Lower leg skin (tissue), 4 donors: ENCODE measurements at regions not wholly inside any gene's neighbourhood (a gene's known extent, or its start where the extent isn't known, plus 50 kb on each side); places are given as distances from the start of the nearest gene placed in this dataset.

ENCODE experiments used
- DNase-seq, 2 donors: peaks; one replicate each; pipeline ENCODE4 v3.0.0-alpha.2; 2019; ENCODE audit warnings: low spot score in 2 of 2
- H3K4me3 ChIP-seq: fragments of 200-600 bp; sonication (generic); 2 replicates; pipeline ENCODE4 v1.5.1; 2017; ENCODE audit warnings: mild to moderate bottlenecking, low read depth; ENCODE audit not compliant: poor library complexity, severe bottlenecking
- POLR2A ChIP-seq, 2 donors: fragments of 450-650 bp; IDR thresholded peaks; one replicate each; pipeline ENCODE4 v1.6.1; 2016 to 2017; ENCODE audit warnings: antibody characterized with exemption in 2 of 2, mild to moderate bottlenecking in 1 of 2, moderate library complexity in 1 of 2
- WGBS, 2 donors: methylation state at CpG; one replicate each; pipeline ENCODE4 v1.1.5; 2018; 5-methylcytosine and 5-hydroxymethylcytosine counted together
- intact Hi-C: fragments of 100-400 bp; cut with DNase I; formaldehyde crosslinking; loops from one replicate; pipeline ENCODE4 v1.15.0; 2023; ENCODE audit warnings: low total_unique reads
- TF ChIP-seq, protein P1 (sequence below), 3 donors: fragments of 450-650 bp; IDR thresholded peaks; one replicate each; pipeline ENCODE4 v1.5.1; 2016; ENCODE audit warnings: antibody characterized with exemption in 3 of 3, mild to moderate bottlenecking in 3 of 3, moderate library complexity in 2 of 3

DNA sequence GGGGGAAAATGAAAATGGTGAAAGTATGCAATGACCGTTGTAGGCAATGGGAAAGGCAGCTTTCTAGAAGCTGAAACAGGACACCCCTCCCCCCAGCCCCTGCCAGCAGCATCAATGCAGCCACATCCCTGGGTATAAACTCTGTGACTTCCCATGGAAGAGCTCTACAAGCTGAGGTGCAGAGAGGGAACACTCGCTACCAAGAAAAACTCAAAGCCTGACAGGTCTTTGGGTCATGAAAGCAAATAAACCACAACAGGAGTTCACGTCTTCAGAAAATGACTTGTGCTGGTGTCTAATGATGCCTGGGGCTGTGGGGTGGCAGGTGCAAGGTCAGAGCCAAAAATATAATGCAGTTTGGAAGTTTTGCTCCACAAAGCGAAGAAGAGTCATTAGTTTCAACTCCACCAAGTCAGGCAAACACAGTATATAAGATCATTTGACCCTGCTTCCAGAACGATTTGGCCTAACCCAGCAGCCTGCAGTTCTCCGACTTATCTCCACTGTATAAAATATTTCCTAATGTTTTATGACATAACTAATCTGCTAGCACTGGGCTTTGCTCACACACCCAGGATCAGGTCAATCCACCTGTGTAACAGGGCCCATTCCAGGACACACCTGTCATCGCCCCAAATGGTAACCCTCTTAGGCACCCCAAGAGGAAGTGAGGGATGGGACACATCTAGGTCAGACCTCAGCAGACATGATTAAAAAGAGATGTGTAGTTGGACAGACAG, 102.1 kb downstream of the IRS2 start:
- DNase-seq, result no peak
- 67 to 76% methylated on average over 7 of the region's 7 CpGs for WGBS, 2 donors
- intact Hi-C loops, result no loop called here
- TF ChIP-seq, protein P1, sequence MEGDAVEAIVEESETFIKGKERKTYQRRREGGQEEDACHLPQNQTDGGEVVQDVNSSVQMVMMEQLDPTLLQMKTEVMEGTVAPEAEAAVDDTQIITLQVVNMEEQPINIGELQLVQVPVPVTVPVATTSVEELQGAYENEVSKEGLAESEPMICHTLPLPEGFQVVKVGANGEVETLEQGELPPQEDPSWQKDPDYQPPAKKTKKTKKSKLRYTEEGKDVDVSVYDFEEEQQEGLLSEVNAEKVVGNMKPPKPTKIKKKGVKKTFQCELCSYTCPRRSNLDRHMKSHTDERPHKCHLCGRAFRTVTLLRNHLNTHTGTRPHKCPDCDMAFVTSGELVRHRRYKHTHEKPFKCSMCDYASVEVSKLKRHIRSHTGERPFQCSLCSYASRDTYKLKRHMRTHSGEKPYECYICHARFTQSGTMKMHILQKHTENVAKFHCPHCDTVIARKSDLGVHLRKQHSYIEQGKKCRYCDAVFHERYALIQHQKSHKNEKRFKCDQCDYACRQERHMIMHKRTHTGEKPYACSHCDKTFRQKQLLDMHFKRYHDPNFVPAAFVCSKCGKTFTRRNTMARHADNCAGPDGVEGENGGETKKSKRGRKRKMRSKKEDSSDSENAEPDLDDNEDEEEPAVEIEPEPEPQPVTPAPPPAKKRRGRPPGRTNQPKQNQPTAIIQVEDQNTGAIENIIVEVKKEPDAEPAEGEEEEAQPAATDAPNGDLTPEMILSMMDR (IDR thresholded peaks at IDR 0.05), result no peak
- TF ChIP-seq POLR2A (IDR thresholded peaks at IDR 0.05), result no peak
- H3K4me3 ChIP-seq, result no peak overlapping the region

DNA sequence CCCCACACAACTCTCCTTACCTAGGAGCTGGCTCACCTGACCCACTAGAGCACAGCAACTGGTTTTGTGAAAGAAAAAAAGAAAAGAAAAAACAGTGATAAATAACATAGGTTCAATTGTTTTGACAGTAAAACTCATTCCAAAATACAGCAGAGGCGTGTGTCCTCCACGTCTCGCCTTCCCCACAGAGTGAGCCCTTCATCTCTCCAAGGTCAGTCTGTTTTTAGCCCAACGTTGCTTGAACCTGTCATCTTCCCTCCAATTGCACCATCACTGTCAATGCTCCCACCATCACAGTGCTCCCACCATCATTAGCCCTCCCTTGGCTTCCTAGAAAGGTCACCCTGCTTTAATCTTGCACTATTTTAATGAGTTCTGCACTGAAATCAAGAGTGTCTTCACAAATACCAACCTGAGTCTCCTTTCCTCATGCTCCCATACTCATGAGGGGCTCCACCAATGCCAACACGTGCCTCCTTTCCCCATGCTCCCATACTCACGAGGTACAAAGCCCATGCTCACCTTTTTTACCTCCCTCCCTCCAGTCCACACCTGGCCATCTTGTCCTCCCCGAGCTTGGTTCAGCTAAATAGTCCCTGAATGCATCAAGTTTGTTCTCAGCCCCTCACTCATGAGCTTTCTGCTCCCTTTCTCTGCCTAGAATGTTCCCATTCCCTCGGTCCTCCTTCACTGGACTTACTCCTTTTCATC, 103.7 kb downstream of the IRS2 start:
- 83 to 92% methylated on average over 8 of the region's 8 CpGs for WGBS, 2 donors
- DNase-seq, result no peak
- no peak for TF ChIP-seq POLR2A (IDR thresholded peaks at IDR 0.05)
- TF ChIP-seq, protein P1 (IDR thresholded peaks at IDR 0.05), result no peak
- intact Hi-C loops, result no loop called here
- H3K4me3 ChIP-seq, result no peak overlapping the region

DNA sequence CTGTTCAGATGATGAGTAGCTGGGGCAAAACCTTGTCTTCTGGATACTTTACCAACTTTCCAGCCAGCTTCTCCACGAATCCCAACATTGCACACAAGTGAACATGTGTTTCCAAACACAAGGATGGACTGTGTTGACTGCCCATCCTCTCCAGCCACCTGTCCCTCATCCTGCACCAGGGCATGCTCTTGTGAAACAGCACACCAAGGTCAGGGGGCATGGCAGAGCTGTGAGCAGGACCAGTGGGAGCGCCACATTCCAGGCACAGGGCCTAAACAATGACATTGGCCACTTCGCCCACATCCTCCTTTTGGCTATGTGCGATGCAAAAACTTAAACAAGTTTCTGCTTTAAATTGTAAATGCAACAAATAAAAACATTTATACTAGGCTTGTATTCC, 105.5 kb downstream of the IRS2 start:
- DNase-seq, result no peak
- TF ChIP-seq, protein P1 (IDR thresholded peaks at IDR 0.05), result no peak
- no peak for TF ChIP-seq POLR2A (IDR thresholded peaks at IDR 0.05)
- intact Hi-C loops, result no loop called here
- H3K4me3 ChIP-seq, result no peak overlapping the region
- WGBS, 2 donors, result 84 to 96% methylated on average over 4 of the region's 4 CpGs

DNA sequence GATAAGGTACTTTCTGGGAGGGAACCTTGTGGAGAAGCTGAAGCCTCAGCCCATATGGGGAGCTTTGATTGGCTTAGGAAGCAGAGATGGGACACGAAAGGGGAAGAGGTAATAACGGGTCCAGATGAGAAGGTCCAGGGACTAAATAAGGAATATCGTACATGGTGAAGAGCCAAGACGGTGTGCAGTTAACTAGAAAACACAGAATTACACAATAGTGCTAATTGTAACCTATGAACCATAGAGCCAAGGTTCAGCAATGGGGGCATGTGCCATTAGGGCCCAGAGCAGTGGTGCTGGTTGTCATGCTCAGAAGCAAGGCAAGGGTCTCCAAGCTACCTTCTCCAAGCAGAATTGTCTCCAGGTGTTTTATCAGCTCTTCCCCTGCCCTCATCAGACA, 106.1 kb downstream of the IRS2 start:
- no peak overlapping the region for H3K4me3 ChIP-seq
- DNase-seq, result no peak
- intact Hi-C loops, result no loop called here
- TF ChIP-seq, protein P1 (IDR thresholded peaks at IDR 0.05), result no peak
- TF ChIP-seq POLR2A (IDR thresholded peaks at IDR 0.05), result no peak
- WGBS, 2 donors, result 91 to 92% methylated on average over 4 of the region's 4 CpGs

DNA sequence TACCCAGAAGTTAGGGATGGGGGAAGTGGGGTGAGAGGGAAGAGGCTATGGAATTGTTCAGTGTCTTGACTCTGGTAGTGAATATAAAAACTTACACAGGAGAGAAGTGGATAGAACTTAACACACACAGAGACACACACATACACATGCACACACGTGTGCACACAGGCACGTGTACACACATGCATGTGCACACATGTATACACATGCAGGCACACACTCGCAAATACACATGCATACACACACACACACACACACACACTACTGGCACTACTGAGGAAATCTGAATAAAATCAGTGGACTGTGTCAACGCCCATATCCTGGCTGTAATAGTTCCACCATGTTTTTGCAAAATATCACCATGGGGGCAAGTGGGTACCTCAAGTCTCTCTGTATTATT, 107.9 kb downstream of the IRS2 start:
- H3K4me3 ChIP-seq, result no peak overlapping the region
- DNase-seq, result no peak
- intact Hi-C loops, result no loop called here
- TF ChIP-seq, protein P1 (IDR thresholded peaks at IDR 0.05), result no peak
- no peak for TF ChIP-seq POLR2A (IDR thresholded peaks at IDR 0.05)
- 90 to 92% methylated on average over 4 of the region's 4 CpGs for WGBS, 2 donors
